Spleen (tissue), 11 donors: ENCODE measurements at regions not wholly inside any gene's neighbourhood (a gene's known extent, or its start where the extent isn't known, plus 50 kb on each side); places are given as distances from the start of the nearest gene placed in this dataset.

ENCODE experiments used
- DNase-seq: peaks from one replicate; pipeline ENCODE4 v3.0.0-alpha.2; 2020
- H3K27ac ChIP-seq, 8 donors: fragments of 200-600 bp; sonication (generic) in 7 of 8; 1 replicate in 4 of 8; 2 replicates in 4 of 8; pipeline versions ENCODE4 v1.5.0 to v1.8.0; 2016 to 2021; ENCODE audit warnings: inconsistent platforms in 4 of 8, mild to moderate bottlenecking in 4 of 8, moderate library complexity in 1 of 8
- H3K27me3 ChIP-seq, 7 donors: fragments of 200-600 bp; sonication (generic) in 6 of 7; replicated peaks in 1 of 7; 1 replicate in 4 of 7; 2 replicates in 3 of 7; pipeline versions ENCODE4 v1.5.0 to v1.8.0; 2016 to 2021; ENCODE audit warnings: inconsistent platforms in 3 of 7, mild to moderate bottlenecking in 1 of 7
- H3K36me3 ChIP-seq, 6 donors: fragments of 200-600 bp; sonication (generic) in 5 of 6; 1 replicate in 4 of 6; 2 replicates in 2 of 6; pipeline versions ENCODE4 v1.5.0 to v1.8.0; 2016 to 2021; ENCODE audit warnings: inconsistent platforms in 2 of 6
- H3K4me1 ChIP-seq, 6 donors: fragments of 200-600 bp; sonication (generic) in 5 of 6; 1 replicate in 3 of 6; 2 replicates in 3 of 6; pipeline versions ENCODE4 v1.5.0 to v1.8.0; 2016 to 2021; ENCODE audit warnings: inconsistent platforms in 3 of 6
- H3K4me3 ChIP-seq, 8 donors: fragments of 200-600 bp; sonication (generic) in 7 of 8; 1 replicate in 4 of 8; 2 replicates in 4 of 8; pipeline versions ENCODE4 v1.5.0 to v1.8.0; 2016 to 2021; ENCODE audit warnings: inconsistent platforms in 4 of 8, mild to moderate bottlenecking in 4 of 8, moderate library complexity in 2 of 8
- H3K9me3 ChIP-seq, 8 donors: fragments of 200-600 bp; sonication (generic) in 7 of 8; 1 replicate in 4 of 8; 2 replicates in 4 of 8; pipeline versions ENCODE4 v1.5.0 to v1.8.0; 2016 to 2021; ENCODE audit warnings: inconsistent platforms in 4 of 8
- POLR2AphosphoS5 ChIP-seq, 3 donors: sonication (generic); formaldehyde crosslinking; IDR thresholded peaks; one replicate each; pipeline ENCODE4 v1.5.1; 2017; ENCODE audit warnings: antibody characterized with exemption in 3 of 3
- WGBS, 5 donors: extraction: QIAGEN DNeasy Blood & Tissue Kit in 3 of 5; methylation state at CpG; one replicate each; pipeline versions ENCODE4 v1.1.5 to v1.1.7; 2013 to 2018; 5-methylcytosine and 5-hydroxymethylcytosine counted together
- intact Hi-C: fragments of 100-400 bp; cut with DNase I; formaldehyde crosslinking; loops from one replicate; pipeline ENCODE4 v1.15.0; 2023; ENCODE audit warnings: low total_unique reads
- donor health status: healthy with polysubstance abuse.
- donor health status: DM: no; HTN: no; CAD: no; lungs with moderate emphysema.
- donor health status: DM: no; HTN: no; CAD: no.
- donor health status: Bipolar disorder and iron deficiency.
- donor health status: healthy.
- donor health status: DM: no; HTN: no; CAD: no.
- donor health status: DM: yes; HTN: yes; CAD: no.

- TF ChIP-seq POLR2AphosphoS5 (IDR thresholded peaks at IDR 0.05), result no peak
- peaks cover 0 to 11% (median 0%) of the 10 kb centered on the region in 7 donors for H3K27me3 ChIP-seq
- 89 to 96% (median 92%) methylated on average over 1 of the region's 1 CpG for WGBS, 5 donors
- no peaks in the 10 kb centered on the region for H3K9me3 ChIP-seq
- H3K4me1 ChIP-seq, result no peaks in the 10 kb centered on the region
- H3K36me3 ChIP-seq, result no peaks in the 10 kb centered on the region
- intact Hi-C loops, result no loop called here
- no peak overlapping the region for H3K4me3 ChIP-seq
- no peak overlapping the region for H3K27ac ChIP-seq
- no peak for DNase-seq
Observed at GRCh38 chr11:113526521-113526920, 51.3 kb upstream of the DRD2 start.
